IMR-90 (cell line): ENCODE measurements at regions not wholly inside any gene's neighbourhood (a gene's known extent, or its start where the extent isn't known, plus 50 kb on each side); places are given as distances from the start of the nearest gene placed in this dataset.

ENCODE experiments used
- CTCF ChIP-seq: conservative IDR thresholded peaks from 2 replicates; pipeline ENCODE4 v1.5.1; 2012; ENCODE audit warnings: mild to moderate bottlenecking, low read depth, low read length, improper control_type of control experiment
- ELK1 ChIP-seq: fragments of 150-350 bp; IDR thresholded peaks from 2 replicates; pipeline ENCODE4 v1.6.1; 2016; ENCODE audit warnings: low read depth, mild to moderate bottlenecking, low read length, moderate library complexity, borderline replicate concordance
- FOS ChIP-seq: fragments of 150-350 bp; IDR thresholded peaks from 2 replicates; pipeline ENCODE4 v1.6.1; 2016; ENCODE audit warnings: low read depth, low read length
- MAFK ChIP-seq: IDR thresholded peaks from 2 replicates; pipeline ENCODE4 v1.6.1; 2012; ENCODE audit warnings: low read depth, low read length, improper control_type of control experiment
- MAZ ChIP-seq: IDR thresholded peaks from 2 replicates; pipeline ENCODE4 v1.6.1; 2012; ENCODE audit warnings: low read depth, mild to moderate bottlenecking, low read length, improper control_type of control experiment, moderate library complexity, borderline replicate concordance
- POLR2A ChIP-seq: IDR thresholded peaks from 2 replicates; pipeline ENCODE4 v1.6.1; 2012; ENCODE audit warnings: mild to moderate bottlenecking, low read depth, low read length
- RAD21 ChIP-seq: IDR thresholded peaks from 2 replicates; pipeline ENCODE4 v1.6.1; 2012; ENCODE audit warnings: low read length, improper control_type of control experiment
- RCOR1 ChIP-seq: IDR thresholded peaks from 2 replicates; pipeline ENCODE4 v1.6.1; 2012; ENCODE audit warnings: mild to moderate bottlenecking, low read length, improper control_type of control experiment; ENCODE audit not compliant: insufficient replicate concordance
- RFX5 ChIP-seq: IDR thresholded peaks from 2 replicates; pipeline ENCODE4 v1.8.0; 2012; ENCODE audit warnings: low read depth, mild to moderate bottlenecking, low read length, moderate library complexity
- SMC3 ChIP-seq: fragments of 150-350 bp; IDR thresholded peaks from 2 replicates; pipeline ENCODE4 v1.6.1; 2016; ENCODE audit warnings: low read depth, mild to moderate bottlenecking, antibody characterized with exemption, low read length, moderate library complexity
- USF2 ChIP-seq: fragments of 150-350 bp; IDR thresholded peaks from 2 replicates; pipeline ENCODE4 v1.6.1; 2017; ENCODE audit warnings: mild to moderate bottlenecking, antibody characterized with exemption, low read length, low read depth

GRCh38 chr16:17938546-17938945, 398.0 kb downstream of the NPIPA8 start:
- TF ChIP-seq CTCF (no peak), FOS (no peak), USF2 (no peak), RAD21 (no peak), RCOR1 (no peak), MAZ (no peak), RFX5 (no peak), ELK1 (no peak), SMC3 (no peak), MAFK (no peak), POLR2A (no peak)
